Spleen (tissue), 7 donors: ENCODE measurements at regions not wholly inside any gene's neighbourhood (a gene's known extent, or its start where the extent isn't known, plus 50 kb on each side); places are given as distances from the start of the nearest gene placed in this dataset.

Source experiments
- POLR2A ChIP-seq, 3 donors: fragments of 450-650 bp; IDR thresholded peaks; one replicate each; pipeline ENCODE4 v1.5.1; 2017; ENCODE audit warnings: antibody characterized with exemption in 3 of 3, mild to moderate bottlenecking in 1 of 3
- POLR2AphosphoS5 ChIP-seq, 3 donors: sonication (generic); formaldehyde crosslinking; IDR thresholded peaks; one replicate each; pipeline ENCODE4 v1.5.1; 2017; ENCODE audit warnings: antibody characterized with exemption in 3 of 3
- TF ChIP-seq, protein P1 (sequence below), 11 experiments: fragments of 200-600 bp in 7 of 11; fragments of 450-650 bp in 4 of 11; sonication (generic) in 4 of 11; IDR thresholded peaks in 8 of 11; conservative IDR thresholded peaks in 3 of 11; 1 replicate in 7 of 11; 2 replicates in 4 of 11; pipeline versions ENCODE4 v1.4.0 to v1.8.0; 2016 to 2021; ENCODE audit warnings: antibody characterized with exemption in 11 of 11, inconsistent platforms in 4 of 11, mild to moderate bottlenecking in 1 of 11
- donor health status: DM: no; HTN: no; CAD: no; lungs with moderate emphysema.
- donor health status: DM: no; HTN: no; CAD: no.
- donor health status: DM: no; HTN: no; CAD: no.

DNA sequence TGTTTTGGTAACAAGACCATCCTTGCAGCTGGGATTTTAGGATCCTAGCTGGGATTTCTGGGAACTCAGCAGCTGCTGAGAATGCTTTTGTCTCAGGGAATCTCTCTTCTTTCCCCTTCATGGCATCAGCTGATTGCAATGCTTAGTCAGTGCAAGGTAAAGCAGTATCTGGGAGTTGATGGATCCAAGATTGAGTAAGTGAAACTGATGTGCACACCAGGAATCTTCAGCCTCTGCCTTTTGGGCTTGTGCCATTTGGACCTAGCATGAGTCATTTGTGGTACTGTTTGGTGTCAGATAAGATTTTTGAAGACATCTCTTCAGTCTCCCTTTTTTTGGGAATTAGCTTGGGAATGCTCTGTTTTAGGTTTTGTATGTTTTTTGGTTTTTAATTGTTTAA is 363.3 kb upstream of the TFPI start:
- TF ChIP-seq POLR2A (IDR thresholded peaks at IDR 0.05) (no peak), POLR2AphosphoS5 (IDR thresholded peaks at IDR 0.05) (no peak)
- TF ChIP-seq, protein P1, sequence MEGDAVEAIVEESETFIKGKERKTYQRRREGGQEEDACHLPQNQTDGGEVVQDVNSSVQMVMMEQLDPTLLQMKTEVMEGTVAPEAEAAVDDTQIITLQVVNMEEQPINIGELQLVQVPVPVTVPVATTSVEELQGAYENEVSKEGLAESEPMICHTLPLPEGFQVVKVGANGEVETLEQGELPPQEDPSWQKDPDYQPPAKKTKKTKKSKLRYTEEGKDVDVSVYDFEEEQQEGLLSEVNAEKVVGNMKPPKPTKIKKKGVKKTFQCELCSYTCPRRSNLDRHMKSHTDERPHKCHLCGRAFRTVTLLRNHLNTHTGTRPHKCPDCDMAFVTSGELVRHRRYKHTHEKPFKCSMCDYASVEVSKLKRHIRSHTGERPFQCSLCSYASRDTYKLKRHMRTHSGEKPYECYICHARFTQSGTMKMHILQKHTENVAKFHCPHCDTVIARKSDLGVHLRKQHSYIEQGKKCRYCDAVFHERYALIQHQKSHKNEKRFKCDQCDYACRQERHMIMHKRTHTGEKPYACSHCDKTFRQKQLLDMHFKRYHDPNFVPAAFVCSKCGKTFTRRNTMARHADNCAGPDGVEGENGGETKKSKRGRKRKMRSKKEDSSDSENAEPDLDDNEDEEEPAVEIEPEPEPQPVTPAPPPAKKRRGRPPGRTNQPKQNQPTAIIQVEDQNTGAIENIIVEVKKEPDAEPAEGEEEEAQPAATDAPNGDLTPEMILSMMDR (IDR thresholded peaks at IDR 0.05 in 8 of 11, conservative IDR thresholded peaks at IDR 0.05 in 3 of 11): no peak
